ENCODE measurements at regions not wholly inside any gene's neighbourhood (a gene's known extent, or its start where the extent isn't known, plus 50 kb on each side); places are given as distances from the start of the nearest gene placed in this dataset.

GRCh38 chr13:112244495-112245177 is 131.5 kb upstream of the SPACA7 start:
- Mint-ChIP-seq H3K27ac (ENCODE audit: unreplicated experiment) (no peak overlapping the region), H3K4me1 (ENCODE audit: low read depth, unreplicated experiment) (no peaks in the 10 kb centered on the region), H3K4me3 (ENCODE audit: low read depth, unreplicated experiment) (no peak overlapping the region), H3K9me3 (ENCODE audit: low read depth, unreplicated experiment) (no peaks in the 10 kb centered on the region), H3K27me3 (ENCODE audit: unreplicated experiment) (peaks cover 8% of the 10 kb centered on the region), H3K36me3 (ENCODE audit: insufficient read depth, unreplicated experiment) (no peaks in the 10 kb centered on the region)
- no peak for DNase-seq
- CTCF ChIA-PET = no interaction called here
- BruUV-seq (replicated peaks) = no TSS peak
- intact Hi-C loops (cut with micrococcal nuclease; ENCODE audit: unreplicated experiment) = no loop called here
- TF ChIP-seq CTCF (IDR thresholded peaks at IDR 0.05; ENCODE audit: unreplicated experiment) = no peak

- no peak for DNase-seq
- no peak overlapping the region for H3K27ac Mint-ChIP-seq (ENCODE audit: unreplicated experiment)
- TF ChIP-seq CTCF (IDR thresholded peaks at IDR 0.05; ENCODE audit: unreplicated experiment) = no peak
- no peaks in the 10 kb centered on the region for H3K9me3 Mint-ChIP-seq (ENCODE audit: low read depth, unreplicated experiment)
- BruUV-seq (replicated peaks) = no TSS peak
- H3K4me1 Mint-ChIP-seq (ENCODE audit: low read depth, unreplicated experiment) = no peaks in the 10 kb centered on the region
- no peak overlapping the region for H3K4me3 Mint-ChIP-seq (ENCODE audit: low read depth, unreplicated experiment)
- no peaks in the 10 kb centered on the region for H3K36me3 Mint-ChIP-seq (ENCODE audit: insufficient read depth, unreplicated experiment)
- intact Hi-C loops (cut with micrococcal nuclease; ENCODE audit: unreplicated experiment) = no loop called here
- CTCF ChIA-PET = no interaction called here
- peaks cover 8% of the 10 kb centered on the region for H3K27me3 Mint-ChIP-seq (ENCODE audit: unreplicated experiment)
These were observed 130.9 kb upstream of the SPACA7 start for GRCh38 chr13:112245179-112245724.

GRCh38 chr13:112245989-112246388 is 130.2 kb upstream of the SPACA7 start:
- intact Hi-C loops (cut with micrococcal nuclease; ENCODE audit: unreplicated experiment) = no loop called here
- no peaks in the 10 kb centered on the region for H3K4me1 Mint-ChIP-seq (ENCODE audit: low read depth, unreplicated experiment)
- DNase-seq = no peak
- H3K9me3 Mint-ChIP-seq (ENCODE audit: low read depth, unreplicated experiment) = no peaks in the 10 kb centered on the region
- H3K36me3 Mint-ChIP-seq (ENCODE audit: insufficient read depth, unreplicated experiment) = no peaks in the 10 kb centered on the region
- CTCF ChIA-PET = no interaction called here
- H3K4me3 Mint-ChIP-seq (ENCODE audit: low read depth, unreplicated experiment) = no peak overlapping the region
- TF ChIP-seq CTCF (IDR thresholded peaks at IDR 0.05; ENCODE audit: unreplicated experiment) = no peak
- peaks cover 8% of the 10 kb centered on the region for H3K27me3 Mint-ChIP-seq (ENCODE audit: unreplicated experiment)
- H3K27ac Mint-ChIP-seq (ENCODE audit: unreplicated experiment) = no peak overlapping the region
- no TSS peak for BruUV-seq (replicated peaks)

GRCh38 chr13:112246731-112247470 is 129.3 kb upstream of the SPACA7 start:
- H3K4me1 Mint-ChIP-seq (ENCODE audit: low read depth, unreplicated experiment) = no peaks in the 10 kb centered on the region
- intact Hi-C loops (cut with micrococcal nuclease; ENCODE audit: unreplicated experiment) = no loop called here
- DNase-seq = no peak
- CTCF ChIA-PET = no interaction called here
- H3K4me3 Mint-ChIP-seq (ENCODE audit: low read depth, unreplicated experiment) = no peak overlapping the region
- no peak overlapping the region for H3K27ac Mint-ChIP-seq (ENCODE audit: unreplicated experiment)
- peaks cover 2% of the 10 kb centered on the region for H3K27me3 Mint-ChIP-seq (ENCODE audit: unreplicated experiment)
- no TSS peak for BruUV-seq (replicated peaks)
- no peaks in the 10 kb centered on the region for H3K36me3 Mint-ChIP-seq (ENCODE audit: insufficient read depth, unreplicated experiment)
- TF ChIP-seq CTCF (IDR thresholded peaks at IDR 0.05; ENCODE audit: unreplicated experiment) = no peak
- no peaks in the 10 kb centered on the region for H3K9me3 Mint-ChIP-seq (ENCODE audit: low read depth, unreplicated experiment)

Measured in Calu3 (cell line).